ENCODE measurements at regions not wholly inside any gene's neighbourhood (a gene's known extent, or its start where the extent isn't known, plus 50 kb on each side); places are given as distances from the start of the nearest gene placed in this dataset.

DNA sequence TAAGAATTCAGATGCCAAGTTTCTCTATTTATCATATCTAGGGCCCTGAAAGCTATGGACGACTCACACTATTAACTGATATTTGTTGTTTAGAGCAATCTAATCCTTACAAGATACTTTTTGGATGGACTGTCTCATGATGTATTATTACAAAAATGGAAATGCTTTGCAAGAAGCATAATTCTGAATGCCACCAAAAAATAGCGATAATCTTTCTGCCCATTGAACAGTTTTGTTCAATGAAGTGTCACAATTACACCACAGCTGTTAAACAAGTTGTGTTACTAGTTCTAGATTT lies 460.4 kb upstream of the JARID2 start:
- no peak for DNase-seq (ENCODE audit: low read depth)

DNA sequence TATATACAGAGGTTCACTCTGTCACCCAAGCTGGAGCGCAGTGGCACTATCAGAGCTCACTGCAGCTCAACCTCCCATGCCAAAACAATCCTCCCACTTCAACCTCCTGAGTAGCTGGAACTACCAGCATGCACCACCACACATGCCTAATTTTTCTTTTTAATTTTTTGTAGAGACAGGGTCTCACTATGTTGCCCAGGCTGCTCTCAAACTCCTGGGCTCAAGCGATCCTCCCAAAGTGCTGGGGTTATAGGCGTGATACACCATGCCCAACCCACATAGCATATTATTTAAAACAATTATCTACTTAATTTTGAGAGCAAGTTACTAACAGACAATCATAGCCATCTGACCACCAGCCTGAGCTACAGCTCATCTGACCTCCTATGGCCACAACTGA lies 459.9 kb upstream of the JARID2 start:
- DNase-seq (ENCODE audit: low read depth), result no peak

DNA sequence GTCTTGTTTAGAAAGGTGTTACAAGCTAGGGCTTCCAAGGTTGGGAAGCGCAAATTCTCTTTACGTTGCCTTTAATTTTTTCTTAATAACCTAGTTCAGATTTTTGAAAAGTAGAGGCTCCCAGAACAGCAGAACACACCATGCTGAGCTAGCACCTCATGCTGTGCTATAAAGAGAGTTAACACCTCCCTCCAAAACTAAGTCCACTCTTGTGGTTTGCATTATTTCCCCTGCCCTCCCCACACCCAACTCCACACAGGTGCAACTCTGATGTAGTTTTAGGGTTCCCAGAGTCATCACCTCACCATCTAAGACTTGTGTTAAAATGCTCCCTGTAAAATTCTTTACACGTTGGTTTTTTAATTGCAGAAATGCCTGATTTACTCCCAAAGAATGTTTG lies 459.4 kb upstream of the JARID2 start:
- no peak for DNase-seq (ENCODE audit: low read depth)

DNA sequence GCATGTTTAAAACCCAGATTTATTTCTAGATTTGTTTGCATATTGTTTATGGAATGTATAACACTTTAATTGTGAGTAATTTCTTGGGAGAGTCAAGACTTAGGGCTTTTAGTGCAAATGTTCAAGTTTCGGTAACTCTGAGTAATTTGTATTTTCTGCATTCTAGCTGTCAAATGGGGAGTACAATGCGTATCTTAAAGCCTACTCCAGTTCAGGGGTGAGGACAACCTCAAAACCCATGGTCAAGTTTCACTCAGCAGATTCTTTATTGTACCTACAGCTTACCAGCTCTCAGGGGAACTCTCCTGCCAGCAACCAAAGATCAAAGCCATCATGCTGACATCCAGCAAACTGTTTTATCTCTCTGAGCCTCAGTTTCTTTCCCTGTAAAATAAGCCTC lies 458.6 kb upstream of the JARID2 start:
- DNase-seq (ENCODE audit: low read depth), result no peak

DNA sequence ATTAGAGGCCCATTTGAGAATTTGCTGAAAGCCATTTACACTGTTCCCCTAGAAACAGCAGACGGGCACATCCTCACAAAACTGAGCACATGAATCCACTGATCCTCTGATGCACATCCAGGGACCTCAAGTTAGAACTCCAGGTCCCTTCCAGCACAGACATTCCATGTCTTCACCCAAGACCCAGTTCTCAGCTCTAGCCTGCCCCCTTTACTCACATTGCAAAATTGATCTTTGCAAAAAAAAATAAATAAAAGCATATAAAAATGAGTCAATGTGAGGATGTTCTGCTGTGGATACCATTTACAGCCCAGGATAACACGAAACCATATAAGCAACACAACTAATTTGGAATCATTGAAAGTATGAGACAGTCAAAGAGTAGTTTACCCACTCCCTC lies 458.2 kb upstream of the JARID2 start:
- no peak for DNase-seq (ENCODE audit: low read depth)

DNA sequence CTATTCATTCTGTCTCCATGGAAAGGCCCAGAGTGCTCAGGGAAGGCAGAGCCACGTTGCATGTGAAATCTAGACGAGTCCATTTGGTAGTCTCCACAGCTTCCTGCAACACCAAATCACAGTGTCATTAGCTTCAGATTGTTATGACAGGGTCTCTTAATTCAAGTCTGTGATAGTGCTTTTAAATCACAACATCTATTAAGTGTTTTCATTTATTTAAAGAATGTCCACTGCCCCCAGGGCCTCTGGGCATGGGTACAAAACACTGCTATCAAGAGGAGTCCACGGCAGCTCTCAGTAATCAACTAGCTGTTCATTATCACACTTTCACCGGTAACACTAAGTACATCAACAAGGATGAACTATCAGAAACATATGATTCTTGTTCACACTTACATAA lies 455.9 kb upstream of the JARID2 start:
- DNase-seq (ENCODE audit: low read depth), result no peak

DNA sequence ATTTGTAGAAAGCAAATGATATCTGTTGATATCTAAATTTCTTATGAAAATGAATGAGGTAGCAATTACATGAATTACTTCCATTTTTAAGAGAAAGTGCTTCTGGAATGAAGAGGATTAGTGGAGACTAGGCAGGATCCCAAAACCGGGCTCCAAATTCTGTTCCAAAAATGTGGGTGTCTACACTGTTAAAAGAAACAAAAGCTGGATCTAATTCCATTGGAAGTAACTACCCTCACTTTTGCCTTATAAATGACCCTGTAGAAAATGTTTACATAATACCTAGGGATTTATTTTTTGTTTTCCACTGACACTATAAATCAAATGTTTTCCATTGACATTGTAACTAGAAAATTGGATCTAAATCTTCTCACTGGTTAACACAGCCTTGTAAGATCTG lies 454.9 kb upstream of the JARID2 start:
- DNase-seq (ENCODE audit: low read depth), result no peak

DNA sequence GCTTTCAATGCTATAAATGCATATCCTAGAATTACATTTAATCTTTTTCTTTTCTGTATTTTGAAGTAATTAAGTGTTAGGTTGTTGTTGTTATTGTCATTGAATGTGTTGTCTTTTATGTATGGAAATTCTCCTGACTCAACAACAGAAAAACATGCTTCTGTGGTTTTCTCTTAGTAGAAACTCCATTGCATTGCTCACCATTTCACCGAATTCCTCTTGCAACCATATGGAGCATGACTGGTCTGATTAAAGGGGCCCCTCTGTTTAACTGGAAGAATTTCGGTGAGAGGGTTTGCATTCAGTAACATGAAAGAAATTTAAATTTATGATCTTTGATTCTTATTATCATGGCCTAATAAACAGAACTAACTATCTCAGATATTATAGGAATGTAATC lies 454.3 kb upstream of the JARID2 start:
- peak; percentile 62 for DNase-seq (ENCODE audit: low read depth)

DNA sequence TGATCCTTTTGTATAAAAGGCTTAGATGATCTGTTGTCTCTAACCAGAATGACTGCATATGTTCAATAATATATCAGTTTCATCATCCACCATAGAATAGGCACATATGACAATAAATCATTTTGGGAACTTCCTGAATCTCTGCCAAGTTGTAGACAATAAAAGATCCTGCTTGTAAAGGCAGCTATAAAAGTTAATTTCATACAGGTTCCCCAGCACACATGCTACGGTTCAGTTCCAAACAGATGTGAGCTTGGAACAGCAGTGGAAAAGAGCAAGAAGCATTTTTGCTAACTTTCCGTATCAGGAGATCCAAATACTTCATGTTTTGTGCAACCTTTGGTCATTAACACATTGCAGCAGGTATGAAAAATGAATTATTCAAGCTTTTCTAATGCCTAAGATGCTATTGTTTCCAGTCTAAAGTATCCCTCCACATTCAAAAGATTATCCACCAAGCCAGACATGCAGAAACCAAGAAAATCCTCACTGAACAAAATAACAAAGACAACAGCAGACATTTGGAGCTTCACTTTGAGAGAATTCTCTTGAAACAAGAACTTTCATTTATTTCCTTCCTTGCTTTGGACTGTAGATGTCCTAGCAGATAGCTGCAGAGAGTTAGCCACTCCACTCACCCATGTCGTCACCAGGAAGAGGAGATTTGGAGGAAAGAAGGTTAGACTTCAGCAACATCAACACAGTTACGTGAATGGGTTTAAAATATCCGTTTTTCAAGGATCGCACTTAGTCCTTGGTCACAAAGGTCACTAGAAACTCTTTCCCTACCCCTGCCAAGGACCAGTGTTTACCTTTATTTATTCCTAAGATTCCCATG lies 453.5 kb upstream of the JARID2 start:
- peak; percentile 45 for DNase-seq (ENCODE audit: low read depth)

DNA sequence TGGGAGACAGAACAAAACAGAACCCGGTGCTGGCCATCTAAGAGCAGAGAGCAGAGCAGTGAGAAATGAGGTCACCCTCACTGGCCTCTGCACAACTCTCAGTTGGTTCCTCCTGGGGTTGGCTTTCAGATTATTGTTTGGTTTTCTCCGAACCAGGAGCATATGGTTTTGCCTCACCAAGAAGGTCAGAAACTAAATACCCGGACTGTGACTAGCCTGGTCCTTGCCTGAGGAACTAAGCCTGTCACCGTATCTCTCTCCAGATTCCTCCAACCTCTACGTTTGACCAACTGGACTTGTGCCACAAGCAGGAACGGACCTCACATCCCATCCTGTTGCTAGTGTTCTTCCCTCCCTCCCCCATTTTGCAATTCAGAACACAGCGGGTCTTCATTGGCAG lies 450.4 kb upstream of the JARID2 start:
- DNase-seq (ENCODE audit: low read depth), result no peak

DNA sequence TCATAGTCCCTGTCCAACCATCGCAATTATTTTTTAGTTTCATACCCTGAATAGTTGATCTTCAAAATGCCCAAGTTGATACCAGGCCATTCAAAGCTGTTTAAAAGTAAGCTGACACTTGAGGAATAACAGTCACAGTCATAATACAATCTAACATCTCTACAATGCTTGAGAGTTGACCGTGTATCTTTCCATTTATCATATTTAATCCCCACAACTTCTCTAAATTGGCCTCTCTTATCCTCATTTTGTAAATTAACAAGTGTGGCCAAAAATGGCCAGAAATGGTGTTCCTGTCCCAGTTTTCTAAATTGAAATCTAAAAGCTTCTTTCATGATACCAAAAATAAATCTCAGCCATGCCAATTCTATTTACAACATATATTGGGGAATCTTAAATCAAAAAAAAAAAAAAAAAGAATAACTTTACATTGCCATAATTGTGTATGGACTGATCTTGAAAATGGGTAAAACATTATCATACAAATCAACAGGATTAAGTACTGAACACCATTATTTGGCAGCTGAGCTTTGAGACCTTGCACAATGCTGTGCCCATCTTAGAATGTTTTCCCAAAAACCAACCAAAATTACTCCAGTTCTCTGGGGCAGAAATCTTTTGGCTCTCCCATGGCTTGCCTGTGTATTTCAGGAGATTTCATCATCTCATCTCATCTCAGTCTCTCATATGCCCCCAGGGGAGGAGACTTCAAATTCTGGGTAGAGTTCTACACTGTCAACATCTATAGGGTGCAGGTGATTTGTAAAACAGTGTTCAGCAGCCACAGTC lies 448.7 kb upstream of the JARID2 start:
- DNase-seq (ENCODE audit: low read depth), result peak; percentile 68

DNA sequence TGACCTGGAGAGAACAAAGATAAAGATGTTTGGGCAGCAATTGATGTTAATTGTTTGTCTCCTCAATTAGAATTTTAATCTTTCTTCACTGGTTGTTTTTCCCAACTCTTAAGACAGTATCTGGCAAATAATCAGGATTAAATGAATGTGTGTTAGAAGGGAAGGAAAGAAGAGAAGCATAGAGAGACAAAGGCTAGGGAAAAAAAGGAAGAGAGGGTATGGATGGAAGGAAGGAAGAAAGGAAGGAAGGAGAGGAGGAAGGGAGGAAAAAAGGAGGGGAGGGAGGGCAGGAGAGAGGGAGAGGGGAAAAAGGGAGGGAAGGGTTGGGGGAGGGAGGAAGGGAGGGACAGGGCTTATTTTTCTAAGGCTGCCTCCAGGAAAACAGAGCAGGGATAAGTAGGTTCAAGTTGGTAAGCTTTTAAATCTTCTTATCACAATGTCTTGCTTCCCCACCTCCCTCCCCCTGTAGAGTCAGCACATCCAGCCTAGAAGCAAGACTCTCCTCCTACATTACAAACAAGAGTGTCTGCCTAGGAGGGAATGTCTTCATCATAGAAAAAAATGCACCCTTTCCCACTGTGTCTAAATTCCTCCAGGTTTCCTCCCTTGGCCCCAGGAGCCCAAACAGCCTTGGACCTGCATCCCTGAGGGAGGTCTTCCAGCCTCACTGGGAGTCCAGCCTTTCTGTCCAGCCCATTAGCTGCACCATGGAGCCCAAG lies 447.8 kb upstream of the JARID2 start:
- DNase-seq (ENCODE audit: low read depth), result peak; percentile 44

DNA sequence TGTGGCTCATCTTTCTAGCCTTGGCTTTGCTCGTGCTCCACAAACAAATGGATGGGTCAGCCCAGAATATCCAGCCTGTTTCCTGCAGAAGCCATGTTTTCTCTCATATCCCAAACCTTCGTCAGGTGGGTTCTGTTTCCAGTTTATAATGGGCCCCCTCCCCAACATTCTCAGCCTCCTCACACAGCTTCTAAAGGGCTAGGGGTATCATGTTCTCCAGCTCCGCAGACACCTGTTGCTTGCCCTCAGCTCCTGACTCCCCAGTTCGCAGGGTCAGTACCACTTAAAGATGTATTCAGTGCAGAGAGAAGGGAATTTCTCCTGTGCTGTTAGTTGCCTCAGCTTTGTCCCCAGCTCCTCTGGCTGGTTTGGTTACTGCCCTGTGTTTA lies 447.3 kb upstream of the JARID2 start:
- no peak for DNase-seq (ENCODE audit: low read depth)

DNA sequence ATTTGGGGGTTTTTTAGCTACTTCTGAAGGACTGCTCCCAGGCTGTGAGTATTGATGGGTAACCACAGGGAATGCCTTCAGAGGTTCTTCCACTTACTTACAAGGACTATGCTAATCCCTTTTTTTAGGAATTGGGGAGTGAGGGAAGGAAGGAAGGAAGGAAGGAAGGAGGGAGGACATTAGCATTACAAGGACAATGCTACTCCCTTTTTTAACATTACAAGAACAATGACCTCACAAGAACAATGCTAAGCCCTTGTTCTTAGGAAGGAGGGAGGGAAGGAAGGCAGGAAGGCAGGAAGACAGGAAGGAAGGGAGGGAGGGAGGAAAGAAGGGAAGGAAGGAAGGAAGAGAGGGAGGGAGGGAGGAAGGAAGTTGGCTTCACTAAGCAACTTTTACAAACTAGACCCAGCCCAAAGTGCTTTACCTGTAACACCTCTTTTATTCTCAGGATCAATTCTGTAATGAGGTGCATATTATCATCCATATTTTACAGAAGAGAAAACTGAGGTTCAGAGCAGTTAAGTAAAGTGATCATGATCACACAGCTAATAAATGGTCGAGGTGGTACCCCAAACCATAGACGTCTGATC lies 446.8 kb upstream of the JARID2 start:
- no peak for DNase-seq (ENCODE audit: low read depth)

DNA sequence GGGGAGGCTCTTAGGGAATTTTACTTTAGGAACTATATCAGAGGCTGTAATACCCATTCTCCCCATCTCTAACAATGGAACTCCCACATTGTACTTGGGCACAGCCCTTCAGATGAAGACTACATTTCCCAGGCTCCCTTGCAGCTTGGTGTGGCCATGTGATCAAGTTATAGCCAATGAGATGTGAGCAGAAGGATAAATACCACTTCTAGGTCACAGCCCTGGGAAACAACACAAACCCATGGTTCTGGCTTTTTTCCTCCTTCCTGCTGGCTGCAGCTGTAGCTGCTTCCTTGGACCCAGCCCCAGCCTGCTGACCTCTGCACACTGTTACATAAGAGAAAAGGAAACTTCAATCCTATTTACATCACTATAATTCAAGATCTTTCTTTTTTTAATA lies 445.9 kb upstream of the JARID2 start:
- peak; percentile 86 for DNase-seq (ENCODE audit: low read depth)

DNA sequence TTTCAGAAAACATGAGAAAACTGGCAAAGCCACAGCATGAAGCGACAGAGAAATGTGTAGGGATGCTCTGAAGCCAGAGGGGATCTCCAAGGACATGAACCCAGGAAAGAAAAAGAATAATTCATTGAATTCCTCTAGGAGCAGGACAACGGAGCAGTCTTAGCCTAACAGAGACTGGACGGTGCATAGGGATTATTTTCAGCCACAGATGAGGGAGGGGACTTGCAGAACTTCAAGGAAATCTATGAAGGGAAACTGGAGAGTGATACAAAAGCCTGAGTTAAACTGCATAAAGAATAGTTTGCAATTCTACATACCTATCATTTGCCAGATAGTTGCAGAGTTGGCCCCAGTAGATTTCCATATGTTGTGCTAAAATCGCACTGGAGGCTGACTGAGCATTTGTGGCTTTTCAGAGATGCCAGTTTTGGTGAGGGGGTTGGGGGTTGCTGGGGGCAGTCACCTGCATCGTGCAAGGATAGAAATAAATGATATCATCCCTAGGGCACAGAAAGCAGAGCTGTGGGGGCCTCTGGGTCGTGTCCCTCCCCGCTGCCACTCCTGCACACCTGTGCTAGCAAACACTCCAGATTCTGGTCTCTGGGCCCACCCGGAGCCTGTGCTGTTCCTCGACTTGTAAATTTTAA lies 443.2 kb upstream of the JARID2 start:
- no peak for DNase-seq (ENCODE audit: low read depth)

DNA sequence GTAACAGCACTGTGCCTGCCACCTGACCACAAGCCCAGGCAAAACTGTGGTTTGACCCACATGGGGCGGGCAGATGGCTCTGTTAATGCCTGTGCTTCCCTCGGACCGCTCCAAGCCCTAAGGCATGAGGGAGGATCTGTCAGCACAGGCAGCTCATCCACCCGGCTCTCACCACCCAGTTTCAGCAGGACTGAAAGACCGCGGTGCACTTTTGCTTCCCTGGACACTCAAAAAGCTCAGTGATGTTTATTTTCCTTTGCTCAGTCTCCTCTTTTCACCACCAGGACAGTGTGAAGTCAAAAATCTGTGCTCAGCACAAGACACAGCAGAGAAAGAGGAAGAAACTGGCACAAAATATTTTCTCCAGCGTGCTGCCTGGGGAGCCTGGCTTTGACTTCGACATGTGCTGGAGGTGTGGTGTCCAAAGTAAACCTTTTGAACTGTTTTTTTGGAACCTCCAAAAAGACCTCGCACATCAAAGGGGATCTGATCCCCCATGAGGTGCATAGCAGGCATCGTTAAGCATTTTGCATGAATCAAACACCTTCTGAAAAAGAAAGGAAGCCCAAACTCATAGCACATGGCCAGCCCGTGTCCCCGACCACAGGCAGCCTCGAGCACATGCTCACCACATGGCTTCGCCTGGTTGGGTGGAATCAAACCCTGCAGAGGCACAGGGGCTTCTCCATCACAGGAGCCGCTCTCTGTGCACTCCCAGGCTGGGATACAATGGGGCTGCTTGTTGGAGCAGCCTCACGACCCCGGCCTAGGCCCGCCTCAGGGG lies 441.7 kb upstream of the JARID2 start:
- DNase-seq (ENCODE audit: low read depth), result peak; percentile 81

DNA sequence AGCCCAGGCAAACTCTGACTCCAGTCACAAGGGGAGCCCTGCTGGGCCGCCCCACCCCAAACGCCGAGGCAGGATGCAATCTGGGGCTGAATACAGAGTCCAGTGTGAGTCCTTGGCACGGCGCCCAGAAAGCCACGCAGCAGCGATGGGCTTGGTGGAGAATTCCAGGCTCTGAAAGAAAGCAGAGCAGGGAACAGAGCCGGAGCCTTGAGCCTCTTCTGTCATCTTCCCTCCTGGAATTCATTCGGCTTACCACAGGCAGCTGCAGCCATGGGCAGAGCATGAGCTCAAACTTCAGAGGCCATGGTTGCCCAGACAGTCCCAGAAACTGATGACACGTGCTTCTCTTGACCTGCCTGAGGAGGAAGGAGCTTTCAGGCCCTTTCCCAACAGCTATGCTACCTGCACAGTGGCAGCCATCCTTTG lies 441.1 kb upstream of the JARID2 start:
- DNase-seq (ENCODE audit: low read depth), result peak; percentile 95

DNA sequence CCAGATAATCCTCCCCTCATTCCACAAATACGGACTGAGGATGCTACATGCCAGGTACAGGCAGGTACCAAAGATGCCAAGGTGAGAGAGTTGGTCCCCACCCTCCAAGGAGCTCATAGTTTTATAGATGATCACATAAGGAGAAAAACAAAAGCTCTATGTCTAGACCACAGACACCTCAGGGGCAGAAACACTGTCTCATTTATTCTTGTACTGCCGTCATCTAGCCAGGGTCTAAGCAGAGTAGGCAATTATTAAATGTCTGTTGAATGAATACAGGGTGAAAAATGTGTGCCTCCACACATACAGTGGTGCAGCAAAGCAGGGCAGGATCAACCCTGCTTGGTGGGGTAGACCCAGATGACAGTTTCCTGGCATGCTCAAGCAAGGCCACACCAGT lies 439.8 kb upstream of the JARID2 start:
- no peak for DNase-seq (ENCODE audit: low read depth)

DNA sequence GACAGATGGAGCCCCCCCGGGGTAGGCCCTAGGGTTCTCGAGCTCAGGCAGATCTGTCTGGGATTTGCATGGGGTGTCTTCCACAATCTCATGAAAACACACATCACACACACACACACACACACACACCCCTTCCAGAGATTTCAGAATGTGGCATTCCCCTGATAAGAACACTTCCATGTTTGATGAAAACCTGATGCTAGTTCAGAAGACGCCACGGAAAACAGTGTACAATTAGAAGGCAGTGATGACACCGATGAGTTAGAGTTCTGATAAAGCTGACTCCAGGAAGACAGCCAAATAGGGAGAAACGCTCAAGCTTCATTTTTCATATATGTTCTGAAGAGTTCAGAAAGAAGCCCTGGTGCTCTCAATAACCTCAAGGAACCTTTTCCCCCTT lies 438.7 kb upstream of the JARID2 start:
- DNase-seq (ENCODE audit: low read depth), result no peak

DNA sequence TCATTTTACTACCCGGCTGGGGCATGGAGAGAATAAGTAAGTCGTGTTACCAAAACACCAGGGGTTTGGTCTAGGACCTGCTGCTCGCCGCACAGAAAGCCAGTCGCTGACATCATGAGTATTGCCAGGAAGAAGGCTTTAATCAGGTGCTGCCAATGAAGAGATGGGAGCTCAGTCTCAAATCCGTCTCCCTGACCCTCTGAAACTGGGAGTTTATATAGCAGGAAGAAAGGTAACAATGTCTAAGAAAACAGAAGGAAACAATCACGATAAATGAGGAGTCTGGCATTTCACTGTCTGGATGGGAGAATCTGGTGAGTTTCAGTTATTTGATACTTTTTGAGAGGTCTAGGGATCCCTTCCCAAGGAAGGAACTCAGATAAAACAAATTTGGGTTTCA lies 437.9 kb upstream of the JARID2 start:
- DNase-seq (ENCODE audit: low read depth), result no peak

Measured in EH (cell line).